HG02943 (cell line): ENCODE measurements at regions not wholly inside any gene's neighbourhood (a gene's known extent, or its start where the extent isn't known, plus 50 kb on each side); places are given as distances from the start of the nearest gene placed in this dataset.

Experiments used
- ATAC-seq: cut with Tn5 transposase; IDR thresholded peaks from one replicate; pipeline ENCODE4 v1.9.1; 2021; ENCODE audit warnings: mild to moderate bottlenecking, low read depth, moderate library complexity; ENCODE audit not compliant: unreplicated experiment

DNA sequence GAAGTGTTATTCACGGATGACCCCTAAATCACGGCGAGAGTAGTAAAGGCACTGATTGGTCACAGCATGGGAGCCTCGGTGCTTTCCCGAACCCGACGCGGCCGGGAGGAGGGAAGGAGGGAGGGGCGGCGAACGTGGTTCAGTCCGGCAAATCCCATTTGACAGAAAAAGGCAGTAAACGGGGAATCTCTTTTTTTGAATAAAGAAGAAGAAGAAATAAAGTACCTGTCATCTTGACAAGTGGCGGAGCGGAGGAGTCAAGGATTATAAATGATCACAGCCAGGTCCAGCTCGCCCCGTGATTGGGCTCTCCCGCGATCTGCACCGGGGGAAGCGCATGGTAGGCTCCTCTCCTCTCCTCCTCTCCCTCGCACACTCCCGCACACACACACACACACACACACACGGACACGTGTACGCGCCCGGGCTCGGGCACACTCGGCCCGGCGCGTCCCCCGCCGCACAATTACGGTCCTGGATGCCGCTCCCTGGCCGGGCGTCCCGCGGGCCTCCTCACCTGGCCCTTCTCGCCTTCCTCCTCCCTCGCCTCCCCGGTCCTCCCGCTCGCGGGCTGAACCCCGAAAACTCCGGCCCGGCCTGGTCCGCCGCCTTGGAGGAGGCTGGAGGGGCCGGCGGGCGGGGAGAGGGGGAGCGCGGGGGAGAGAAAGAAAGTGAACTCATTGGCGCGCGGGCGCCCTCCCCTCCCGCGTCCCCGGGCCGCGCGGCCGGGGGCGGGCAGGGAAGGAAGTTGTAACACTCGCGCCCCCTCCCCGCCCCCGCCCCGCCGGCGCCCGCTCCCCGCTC is 99.2 kb upstream of the TENM3 start:
- no peak for ATAC-seq

GRCh38 chr4:182144626-182145333 is 98.4 kb upstream of the TENM3 start:
- no peak for ATAC-seq

GRCh38 chr4:182145334-182145905 is 97.8 kb upstream of the TENM3 start:
- no peak for ATAC-seq

DNA sequence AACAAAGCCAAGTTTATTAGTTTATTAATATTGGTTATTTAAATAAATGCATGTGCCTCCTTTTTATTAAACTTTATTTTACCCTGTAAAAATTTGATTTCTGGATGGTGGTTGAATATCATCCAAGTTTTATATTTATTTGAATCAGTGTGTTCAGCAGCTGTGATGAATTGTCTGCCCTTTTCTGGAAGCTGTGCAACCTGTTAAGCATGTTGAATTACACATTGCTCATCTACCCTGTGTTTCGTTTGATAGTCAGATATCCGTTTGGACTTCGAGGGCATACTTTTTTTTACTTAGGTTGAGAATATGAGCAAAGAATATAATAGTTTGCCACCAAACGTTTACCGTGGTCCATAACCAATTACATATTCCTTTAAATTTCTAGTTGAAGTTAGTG is 95.8 kb upstream of the TENM3 start:
- ATAC-seq: no peak

GRCh38 chr4:182150645-182151044 is 92.6 kb upstream of the TENM3 start:
- no peak for ATAC-seq

GRCh38 chr4:182155806-182156205 is 87.4 kb upstream of the TENM3 start:
- ATAC-seq: no peak

DNA sequence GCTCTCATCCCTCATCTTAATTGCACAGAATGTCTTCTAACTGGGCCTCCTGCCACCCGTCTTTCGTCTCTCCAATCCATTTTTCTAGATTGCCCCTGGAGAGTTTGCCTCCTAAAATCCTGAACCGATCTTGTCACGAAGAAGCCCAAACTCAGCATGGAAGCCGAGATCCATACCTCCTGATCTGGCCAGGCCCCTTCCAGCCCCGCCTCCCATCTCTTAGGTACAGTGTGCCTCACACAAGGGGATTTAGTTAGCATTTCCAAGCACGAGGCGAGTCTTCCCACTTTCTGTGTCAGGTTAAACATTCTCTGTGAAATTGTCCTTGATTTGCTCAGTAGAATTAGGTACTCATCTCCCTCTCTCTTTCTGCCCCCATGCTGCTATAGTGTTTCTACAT is 80.0 kb upstream of the TENM3 start:
- no peak for ATAC-seq

GRCh38 chr4:182169572-182169971 is 73.6 kb upstream of the TENM3 start:
- ATAC-seq: no peak

GRCh38 chr4:182169987-182170386 is 73.2 kb upstream of the TENM3 start:
- no peak for ATAC-seq

DNA sequence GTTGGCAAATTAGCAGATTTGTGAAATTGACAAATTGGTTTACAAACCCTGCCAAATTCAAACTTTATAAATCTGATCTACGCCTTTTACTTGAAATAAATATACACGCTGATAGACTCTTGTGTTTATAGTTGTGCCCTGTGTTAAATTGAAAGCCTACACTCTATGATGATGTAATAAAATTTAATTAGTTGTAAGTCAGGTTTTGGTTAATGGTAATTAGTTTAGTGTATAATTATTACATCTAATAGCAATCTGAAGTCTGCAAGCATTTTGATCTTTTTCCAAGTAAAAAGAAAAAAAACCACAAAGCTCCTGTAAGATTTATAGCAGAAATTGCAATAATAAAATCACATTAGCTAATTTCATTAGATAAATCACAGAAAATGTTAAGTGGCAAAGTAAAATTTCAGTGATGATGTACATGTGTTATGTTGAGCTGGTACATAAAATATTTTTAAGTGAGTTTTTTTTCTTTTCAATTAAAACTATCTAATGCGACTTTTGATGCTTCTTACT is 72.7 kb upstream of the TENM3 start:
- no peak for ATAC-seq

GRCh38 chr4:182174979-182175378 is 68.2 kb upstream of the TENM3 start:
- ATAC-seq: no peak

GRCh38 chr4:182175788-182176519 is 67.2 kb upstream of the TENM3 start:
- ATAC-seq: no peak

GRCh38 chr4:182177166-182177565 is 66.0 kb upstream of the TENM3 start:
- no peak for ATAC-seq

DNA sequence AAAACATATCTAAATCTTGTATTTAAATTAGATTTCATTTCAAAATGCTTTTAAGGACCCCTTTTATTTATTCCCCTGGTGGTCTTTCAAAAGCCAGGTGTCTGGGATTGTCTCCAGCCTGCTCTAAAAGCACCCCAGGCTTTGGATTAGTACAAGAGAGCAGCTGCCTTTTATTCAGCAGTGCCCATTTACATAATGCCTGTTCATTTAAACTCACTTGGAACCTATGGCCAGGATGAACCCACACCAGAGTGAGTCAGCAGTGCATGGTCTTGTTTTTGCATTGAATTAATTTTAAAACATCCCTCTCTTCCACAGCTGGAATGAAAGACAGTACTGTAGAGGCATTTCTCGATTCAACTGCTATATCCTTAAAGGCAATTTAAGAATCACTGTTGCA is 64.1 kb upstream of the TENM3 start:
- ATAC-seq: no peak

GRCh38 chr4:182179751-182180150 is 63.5 kb upstream of the TENM3 start:
- no peak for ATAC-seq

DNA sequence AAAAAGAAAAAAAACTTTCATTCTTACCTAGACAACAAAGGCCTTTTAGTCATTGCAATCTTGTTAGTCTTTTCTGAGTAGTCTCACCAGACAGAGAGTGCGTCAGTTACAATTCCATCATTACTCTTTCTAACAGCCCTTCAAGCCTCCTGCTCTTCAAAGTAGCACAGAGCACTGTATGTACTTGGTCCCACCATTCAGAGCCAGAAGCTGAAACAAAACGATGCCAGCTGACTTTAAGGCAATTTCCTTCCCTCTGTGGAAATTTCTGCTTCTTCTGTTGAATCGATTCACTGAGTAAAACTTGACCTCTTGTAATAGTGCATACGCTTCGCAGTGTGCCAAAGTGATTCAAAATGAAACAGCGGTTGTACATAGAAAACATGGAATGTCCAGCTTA is 57.7 kb upstream of the TENM3 start:
- ATAC-seq: no peak

DNA sequence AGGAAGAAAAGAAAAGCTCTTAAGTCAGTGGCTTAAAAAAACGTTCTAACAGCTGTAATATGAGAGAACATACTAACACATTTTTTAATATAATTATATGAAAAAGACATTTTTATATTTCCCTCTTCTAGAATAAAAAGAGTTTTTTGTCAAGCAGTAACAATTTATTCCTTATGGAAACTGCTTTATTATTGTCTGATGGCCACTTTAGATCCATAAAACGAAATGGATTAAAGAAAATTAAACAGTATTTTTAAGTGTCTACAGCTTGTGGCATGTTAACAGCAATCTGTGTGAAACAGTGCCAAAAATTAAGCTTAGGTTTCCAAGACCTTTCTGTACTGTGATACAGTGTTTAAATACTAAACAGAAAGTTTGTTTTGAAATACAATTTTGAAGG is 55.5 kb upstream of the TENM3 start:
- no peak for ATAC-seq

DNA sequence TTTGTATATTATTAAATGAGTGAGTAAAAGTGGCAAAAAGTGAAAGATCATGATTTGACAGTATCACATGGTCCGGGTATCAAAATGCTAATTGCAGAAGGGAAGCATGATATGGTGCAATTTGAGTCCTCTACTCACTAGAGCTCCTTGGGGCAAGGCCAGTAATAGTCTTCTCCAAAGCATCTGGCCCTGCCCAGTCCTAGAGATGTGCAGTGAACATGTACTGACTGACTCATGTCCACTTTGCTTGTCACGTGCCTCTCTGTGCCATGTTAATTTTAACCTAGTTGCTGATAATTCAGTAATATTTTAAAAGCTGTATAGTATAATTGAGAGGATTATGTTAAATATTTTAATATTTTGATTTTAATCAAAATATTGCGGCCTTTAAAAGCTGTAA is 54.6 kb upstream of the TENM3 start:
- no peak for ATAC-seq

DNA sequence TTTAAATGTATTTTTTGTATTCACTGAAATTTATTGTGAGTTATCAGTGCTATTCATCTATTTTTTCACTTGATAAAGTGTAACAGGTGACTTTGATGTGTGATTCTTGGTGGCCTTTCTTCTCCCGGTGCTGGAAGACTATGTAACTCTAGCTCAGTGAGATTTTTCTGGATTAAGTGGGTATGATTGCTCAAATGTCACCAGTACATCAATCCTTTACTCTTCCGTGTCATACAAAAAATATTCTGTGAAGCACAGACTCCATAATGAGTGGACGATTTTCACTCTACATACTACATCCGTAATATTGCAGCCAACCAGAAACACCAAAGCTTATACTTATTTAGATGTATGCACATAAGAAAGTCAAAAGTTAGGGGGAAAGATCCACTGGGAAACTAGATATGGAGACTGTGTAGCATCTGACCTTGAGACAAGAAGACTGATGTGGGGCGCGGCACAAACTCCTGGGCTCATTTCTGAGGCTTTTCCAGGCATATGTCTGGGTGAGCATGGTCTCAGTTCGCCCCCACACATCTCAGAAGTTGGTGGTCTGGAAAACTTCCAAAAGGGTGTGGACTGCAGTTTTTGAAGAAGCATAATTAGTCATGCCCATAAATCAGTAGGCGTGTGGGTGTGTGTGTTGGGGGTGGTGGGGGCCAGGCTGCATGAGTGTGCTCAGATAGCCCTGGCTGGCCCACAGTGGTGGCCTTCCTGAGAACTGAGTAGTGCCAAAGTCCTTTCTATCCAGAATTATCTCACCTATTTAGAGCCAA is 53.9 kb upstream of the TENM3 start:
- no peak for ATAC-seq

DNA sequence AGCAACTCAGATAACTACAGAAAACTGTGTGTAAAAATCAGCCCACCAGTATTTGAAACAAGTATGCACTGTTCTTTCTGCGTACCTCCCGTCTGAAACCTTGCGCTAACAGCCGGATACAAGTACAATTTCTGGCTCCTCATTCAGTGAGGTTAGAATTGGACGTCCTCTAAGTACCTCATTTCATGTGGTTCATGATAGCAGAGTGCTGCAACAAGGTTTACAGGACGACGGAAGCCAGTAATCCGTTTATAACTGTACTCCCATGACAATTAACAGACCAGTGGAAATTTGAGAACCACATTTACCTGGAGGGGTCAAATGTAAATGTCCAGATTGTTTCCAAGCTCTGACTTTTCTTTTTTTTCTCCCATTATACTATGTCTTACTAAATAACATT is 52.9 kb upstream of the TENM3 start:
- ATAC-seq: no peak
